GM19455 (cell line): ENCODE measurements at regions not wholly inside any gene's neighbourhood (a gene's known extent, or its start where the extent isn't known, plus 50 kb on each side); places are given as distances from the start of the nearest gene placed in this dataset.

Experiments
- ATAC-seq: cut with Tn5 transposase; IDR thresholded peaks from one replicate; pipeline ENCODE4 v1.9.1; 2021; ENCODE audit not compliant: unreplicated experiment

- no peak for ATAC-seq
Observed at GRCh38 chr14:83312511-83312910, 1778.9 kb upstream of the SEL1L start.

GRCh38 chr14:83314764-83315163 is 1781.1 kb upstream of the SEL1L start:
- no peak for ATAC-seq

- no peak for ATAC-seq
Observed at GRCh38 chr14:83316356-83316755, 1782.7 kb upstream of the SEL1L start.

- ATAC-seq: no peak
Observed at GRCh38 chr14:83320837-83321236, 1787.2 kb upstream of the SEL1L start.

GRCh38 chr14:83331513-83331912 is 1797.9 kb upstream of the SEL1L start:
- ATAC-seq: no peak

GRCh38 chr14:83342590-83342989 is 1808.9 kb upstream of the SEL1L start:
- no peak for ATAC-seq

GRCh38 chr14:83347874-83348273 is 1814.2 kb upstream of the SEL1L start:
- no peak for ATAC-seq

GRCh38 chr14:83355609-83356008 is 1822.0 kb upstream of the SEL1L start:
- ATAC-seq: no peak

- no peak for ATAC-seq
Observed at GRCh38 chr14:83356080-83356479, 1822.4 kb upstream of the SEL1L start.

- ATAC-seq: no peak
Observed at GRCh38 chr14:83372271-83372670, 1838.6 kb upstream of the SEL1L start.

- no peak for ATAC-seq
Observed at GRCh38 chr14:83379436-83379835, 1845.8 kb upstream of the SEL1L start.

GRCh38 chr14:83384253-83384652 is 1850.6 kb upstream of the SEL1L start:
- ATAC-seq: no peak

- ATAC-seq: no peak
Observed at GRCh38 chr14:83395321-83395720, 1861.7 kb upstream of the SEL1L start.

- no peak for ATAC-seq
Observed at GRCh38 chr14:83416476-83416875, 1882.8 kb upstream of the SEL1L start.

- ATAC-seq: no peak
Observed at GRCh38 chr14:83419420-83419819, 1885.8 kb upstream of the SEL1L start.

GRCh38 chr14:83421711-83422110 is 1888.1 kb upstream of the SEL1L start:
- no peak for ATAC-seq

GRCh38 chr14:83425138-83425537 is 1891.5 kb upstream of the SEL1L start:
- ATAC-seq: no peak

GRCh38 chr14:83425706-83426105 is 1892.1 kb upstream of the SEL1L start:
- no peak for ATAC-seq

- no peak for ATAC-seq
Observed at GRCh38 chr14:83433618-83434017, 1900.0 kb upstream of the SEL1L start.

GRCh38 chr14:83441801-83442200 is 1908.1 kb upstream of the SEL1L start:
- ATAC-seq: no peak

GRCh38 chr14:83455561-83455960 is 1921.9 kb upstream of the SEL1L start:
- no peak for ATAC-seq

- no peak for ATAC-seq
Observed at GRCh38 chr14:83461521-83461920, 1927.9 kb upstream of the SEL1L start.

GRCh38 chr14:83462759-83463158 is 1929.1 kb upstream of the SEL1L start:
- no peak for ATAC-seq
